Lower lobe of right lung (tissue), 2 donors: ENCODE measurements at regions not wholly inside any gene's neighbourhood (a gene's known extent, or its start where the extent isn't known, plus 50 kb on each side); places are given as distances from the start of the nearest gene placed in this dataset.

Source experiments
- ATAC-seq, 2 donors: fragments of 200-7000 bp; cut with Tn5 transposase; one replicate each; pipeline ENCODE4 v1.9.1; 2020 to 2022; ENCODE audit warnings: mild to moderate bottlenecking in 2 of 2, moderate library complexity in 2 of 2
- DNase-seq: peaks from one replicate; pipeline ENCODE4 v3.0.0-alpha.2; 2020
- H3K27ac ChIP-seq: fragments of 200-600 bp; one replicate; pipeline ENCODE4 v1.8.0; 2022
- H3K27me3 ChIP-seq: fragments of 200-600 bp; one replicate; pipeline ENCODE4 v1.8.0; 2022; ENCODE audit warnings: low read depth
- H3K36me3 ChIP-seq: fragments of 200-600 bp; one replicate; pipeline ENCODE4 v1.8.0; 2022; ENCODE audit warnings: mild to moderate bottlenecking
- H3K4me1 ChIP-seq: fragments of 200-600 bp; one replicate; pipeline ENCODE4 v1.8.0; 2022
- H3K4me3 ChIP-seq: fragments of 200-600 bp; one replicate; pipeline ENCODE4 v1.8.0; 2022; ENCODE audit warnings: mild to moderate bottlenecking
- H3K9me3 ChIP-seq: fragments of 200-600 bp; one replicate; pipeline ENCODE4 v1.8.0; 2022
- intact Hi-C: fragments of 100-400 bp; cut with DNase I; formaldehyde crosslinking; loops from one replicate; pipeline ENCODE4 v1.11.0; 2022
- TF ChIP-seq, protein P1 (sequence below): fragments of 200-600 bp; IDR thresholded peaks from one replicate; pipeline ENCODE4 v1.8.0; 2022; ENCODE audit warnings: antibody characterized with exemption, mild to moderate bottlenecking
- donor health status: DM: no; HTN: yes; CAD: no; lungs with severe emphysema.

DNA sequence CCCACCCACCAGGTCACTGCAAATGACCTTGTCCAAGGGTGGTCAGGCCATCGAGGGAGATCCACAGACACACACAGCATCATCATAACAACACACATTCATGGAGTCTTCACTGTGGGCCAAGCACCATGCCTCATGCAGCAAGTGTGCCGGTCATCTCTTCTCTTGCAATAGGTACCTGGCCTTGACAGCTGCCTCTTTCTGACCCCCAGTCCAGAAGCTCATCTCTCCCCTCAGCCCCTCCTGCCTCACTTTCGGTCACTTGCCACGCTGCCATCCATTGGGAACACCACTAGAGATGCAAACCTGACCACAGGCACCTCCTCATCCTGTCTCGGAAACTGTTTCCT is 75.9 kb downstream of the OAT start:
- DNase-seq, result no peak
- H3K27me3 ChIP-seq, result no peaks in the 10 kb centered on the region
- TF ChIP-seq, protein P1, sequence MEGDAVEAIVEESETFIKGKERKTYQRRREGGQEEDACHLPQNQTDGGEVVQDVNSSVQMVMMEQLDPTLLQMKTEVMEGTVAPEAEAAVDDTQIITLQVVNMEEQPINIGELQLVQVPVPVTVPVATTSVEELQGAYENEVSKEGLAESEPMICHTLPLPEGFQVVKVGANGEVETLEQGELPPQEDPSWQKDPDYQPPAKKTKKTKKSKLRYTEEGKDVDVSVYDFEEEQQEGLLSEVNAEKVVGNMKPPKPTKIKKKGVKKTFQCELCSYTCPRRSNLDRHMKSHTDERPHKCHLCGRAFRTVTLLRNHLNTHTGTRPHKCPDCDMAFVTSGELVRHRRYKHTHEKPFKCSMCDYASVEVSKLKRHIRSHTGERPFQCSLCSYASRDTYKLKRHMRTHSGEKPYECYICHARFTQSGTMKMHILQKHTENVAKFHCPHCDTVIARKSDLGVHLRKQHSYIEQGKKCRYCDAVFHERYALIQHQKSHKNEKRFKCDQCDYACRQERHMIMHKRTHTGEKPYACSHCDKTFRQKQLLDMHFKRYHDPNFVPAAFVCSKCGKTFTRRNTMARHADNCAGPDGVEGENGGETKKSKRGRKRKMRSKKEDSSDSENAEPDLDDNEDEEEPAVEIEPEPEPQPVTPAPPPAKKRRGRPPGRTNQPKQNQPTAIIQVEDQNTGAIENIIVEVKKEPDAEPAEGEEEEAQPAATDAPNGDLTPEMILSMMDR, result no peak

DNA sequence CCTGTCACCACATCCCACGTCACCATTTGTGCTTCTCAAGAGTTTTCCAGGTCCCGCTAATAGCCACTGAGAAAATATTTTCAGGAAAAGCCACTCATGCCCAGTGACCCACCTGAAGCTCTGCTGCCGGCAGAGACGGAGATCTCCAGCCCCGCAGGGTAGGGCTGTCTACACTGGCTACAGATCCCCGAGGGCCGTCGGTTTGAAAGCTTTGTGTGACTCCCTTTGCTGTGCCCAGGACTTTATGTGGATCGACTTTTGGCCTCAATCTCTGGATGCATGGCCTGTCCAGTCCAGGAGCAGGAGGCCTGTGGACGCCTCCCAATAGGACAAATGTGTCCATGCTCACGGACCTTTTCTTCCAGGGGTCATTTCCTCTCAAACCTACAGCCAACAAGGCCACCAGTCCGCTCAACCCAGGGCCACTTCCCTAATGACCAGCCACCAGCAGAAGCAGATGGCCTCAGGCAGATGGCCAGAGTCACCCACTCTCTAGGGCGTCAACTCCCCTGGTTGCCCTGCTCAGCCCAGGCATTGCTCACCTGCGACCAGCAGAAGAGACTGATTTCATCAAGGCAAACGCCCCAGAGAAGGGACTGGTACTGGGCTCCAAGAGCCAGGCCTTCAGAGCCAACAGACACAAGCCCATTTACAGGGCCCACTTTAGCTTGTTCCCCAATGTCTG is 76.4 kb downstream of the OAT start:
- Histone ChIP-seq H3K4me1 (peaks cover 13% of the 10 kb centered on the region), H3K9me3 (no peaks in the 10 kb centered on the region), H3K27ac (no peak overlapping the region), H3K27me3 (no peaks in the 10 kb centered on the region), H3K36me3 (no peaks in the 10 kb centered on the region), H3K4me3 (no peak overlapping the region)
- TF ChIP-seq, protein P1, result no peak
- intact Hi-C loops, result no loop called here
- no peak for DNase-seq
- ATAC-seq, result no peak

More for the DNA sequence above, 75.9 kb downstream of the OAT start:
- no peaks in the 10 kb centered on the region for H3K36me3 ChIP-seq
- H3K4me1 ChIP-seq, result peaks cover 13% of the 10 kb centered on the region
- no peaks in the 10 kb centered on the region for H3K9me3 ChIP-seq
- no peak for ATAC-seq
- no peak overlapping the region for H3K27ac ChIP-seq
- no peak overlapping the region for H3K4me3 ChIP-seq
- intact Hi-C loops, result no loop called here

DNA sequence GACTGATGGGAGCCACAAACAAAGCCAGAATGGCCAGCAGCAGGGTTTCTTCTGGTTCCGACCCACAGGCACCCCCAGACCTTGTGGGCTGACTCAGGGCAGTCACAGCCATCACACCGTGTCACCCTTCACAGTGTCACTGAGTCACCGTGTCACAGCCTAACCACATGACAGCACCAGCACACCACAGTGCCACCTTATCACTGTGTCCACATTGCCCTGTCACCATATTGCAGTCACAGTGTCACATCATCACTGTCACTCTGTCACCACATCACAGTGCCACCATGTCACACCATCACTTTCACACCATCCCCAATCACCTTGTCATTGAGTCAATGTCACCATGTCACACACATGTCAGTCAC is 77.0 kb downstream of the OAT start:
- peaks cover 13% of the 10 kb centered on the region for H3K4me1 ChIP-seq
- DNase-seq, result no peak
- ATAC-seq, result peak in 1 of 2 donors; percentile 17
- no peaks in the 10 kb centered on the region for H3K9me3 ChIP-seq
- intact Hi-C loops, result no loop called here
- no peak overlapping the region for H3K4me3 ChIP-seq
- no peaks in the 10 kb centered on the region for H3K27me3 ChIP-seq
- H3K27ac ChIP-seq, result no peak overlapping the region
- TF ChIP-seq, protein P1, result no peak
- no peaks in the 10 kb centered on the region for H3K36me3 ChIP-seq

DNA sequence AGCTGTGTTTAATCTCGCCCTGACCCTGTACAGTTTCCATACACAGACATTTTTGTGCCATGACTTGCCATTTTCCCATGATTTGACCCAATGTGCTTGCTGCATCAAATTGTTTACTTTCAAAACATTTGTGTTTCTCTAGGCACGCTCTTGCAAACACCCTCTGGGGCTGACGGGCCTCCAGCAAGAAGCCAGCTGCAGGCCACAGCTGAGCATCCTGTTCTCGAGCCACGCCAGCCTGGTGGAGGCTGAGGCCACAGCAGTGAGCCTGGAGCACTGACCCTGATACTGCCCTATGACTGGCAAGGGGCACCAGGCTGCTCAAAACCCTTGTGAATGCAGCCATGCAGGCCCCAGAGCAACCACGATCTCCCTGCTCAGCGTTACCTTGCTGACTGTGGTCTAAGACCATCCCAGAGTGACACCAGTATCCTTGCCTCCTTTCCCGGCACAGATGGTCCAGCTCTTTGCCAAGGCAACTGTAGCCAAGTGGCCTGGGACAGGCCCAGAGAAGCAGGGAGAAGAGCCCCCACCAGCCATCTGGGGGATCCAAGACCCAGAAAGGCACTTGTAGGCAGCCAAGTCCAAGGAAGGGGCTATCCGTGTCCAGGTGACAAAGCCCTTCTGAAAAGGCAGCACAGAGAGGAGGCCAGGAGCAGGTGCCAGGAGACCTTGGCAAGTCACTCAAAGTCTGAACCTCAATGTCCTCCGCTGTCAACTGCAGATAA is 78.5 kb downstream of the OAT start:
- no peaks in the 10 kb centered on the region for H3K9me3 ChIP-seq
- no peaks in the 10 kb centered on the region for H3K36me3 ChIP-seq
- H3K4me3 ChIP-seq, result no peak overlapping the region
- peak in 1 of 2 donors; percentile 46 for ATAC-seq
- intact Hi-C loops, result no loop called here
- H3K27me3 ChIP-seq, result no peaks in the 10 kb centered on the region
- TF ChIP-seq, protein P1, result no peak
- no peak for DNase-seq
- H3K27ac ChIP-seq, result no peak overlapping the region
- H3K4me1 ChIP-seq, result peaks cover 13% of the 10 kb centered on the region

DNA sequence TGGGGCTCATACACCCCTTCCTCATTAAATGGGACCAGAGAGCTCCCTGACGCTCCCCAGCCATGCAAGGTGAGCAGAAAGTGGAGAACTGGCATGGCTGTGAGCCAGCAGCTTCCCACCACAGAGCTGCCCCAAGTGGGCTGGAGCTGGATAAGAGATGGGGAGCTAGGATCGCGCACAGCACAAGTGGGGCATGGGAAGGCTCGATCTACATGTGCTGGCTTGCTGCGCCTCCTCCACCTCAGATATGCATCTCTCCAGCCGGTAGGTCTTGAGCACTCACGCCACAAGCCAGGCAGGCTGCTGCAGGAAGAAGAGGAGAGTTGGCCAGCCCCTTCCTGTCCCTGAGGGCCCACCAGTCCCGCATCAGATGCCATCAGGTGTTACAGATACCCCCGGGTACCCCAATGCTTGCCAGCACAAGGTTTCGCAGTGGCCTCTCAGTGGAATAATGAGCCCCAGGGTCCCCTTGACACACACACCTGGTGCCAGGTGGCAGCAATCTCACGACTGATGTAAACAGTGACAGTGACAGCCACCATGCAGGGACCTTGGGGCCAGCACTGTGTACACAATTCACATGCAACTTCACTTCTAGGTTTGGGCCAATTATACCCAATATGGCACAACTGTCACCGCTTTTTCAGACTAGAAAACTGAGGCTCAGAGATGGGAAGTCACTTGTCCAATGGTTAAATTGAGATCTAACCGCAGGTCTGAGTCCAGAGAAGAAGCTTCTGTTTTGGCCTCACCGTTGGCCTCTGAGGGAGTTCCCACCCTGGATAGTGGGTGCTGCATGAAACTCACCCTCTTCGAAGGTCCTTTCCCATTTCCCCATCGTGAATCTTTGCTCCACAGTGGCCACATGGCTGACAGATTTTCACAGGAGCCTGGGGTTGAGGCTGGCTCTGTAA is 79.3 kb downstream of the OAT start:
- intact Hi-C loops, result no loop called here
- Histone ChIP-seq H3K4me3 (no peak overlapping the region), H3K9me3 (no peaks in the 10 kb centered on the region), H3K4me1 (peaks cover 13% of the 10 kb centered on the region), H3K36me3 (no peaks in the 10 kb centered on the region), H3K27ac (no peak overlapping the region), H3K27me3 (no peaks in the 10 kb centered on the region)
- DNase-seq (no peak), ATAC-seq (no peak)
- TF ChIP-seq, protein P1, result no peak
